WI38 (cell line): ENCODE measurements at regions not wholly inside any gene's neighbourhood (a gene's known extent, or its start where the extent isn't known, plus 50 kb on each side); places are given as distances from the start of the nearest gene placed in this dataset.

Source experiments
- H3K4me3 ChIP-seq: 2 replicates; pipeline ENCODE4 v1.5.1; 2011; ENCODE audit warnings: low read depth, mild to moderate bottlenecking, control low read depth, low read length
- CTCF ChIP-seq: IDR thresholded peaks from 2 replicates; pipeline ENCODE4 v1.5.1; 2012; ENCODE audit warnings: low read depth, mild to moderate bottlenecking, control low read depth, low read length

GRCh38 chr16:35411156-35411555 is 1951.7 kb downstream of the TP53TG3F start:
- no peak for TF ChIP-seq CTCF
- no peak overlapping the region for H3K4me3 ChIP-seq

GRCh38 chr16:35414139-35414538 is 1954.7 kb downstream of the TP53TG3F start:
- no peak overlapping the region for H3K4me3 ChIP-seq
- no peak for TF ChIP-seq CTCF

- TF ChIP-seq CTCF = no peak
- H3K4me3 ChIP-seq = no peak overlapping the region
Observed at GRCh38 chr16:35414563-35414962, 1955.2 kb downstream of the TP53TG3F start.

- no peak for TF ChIP-seq CTCF
- H3K4me3 ChIP-seq = no peak overlapping the region
Observed at GRCh38 chr16:35425270-35425669, 1965.9 kb downstream of the TP53TG3F start.

- TF ChIP-seq CTCF = 0 out of 2 replicates have a peak, but pooled peaks have one; percentile 29
- no peak overlapping the region for H3K4me3 ChIP-seq
Observed at GRCh38 chr16:35431829-35432663, 1972.6 kb downstream of the TP53TG3F start.

- H3K4me3 ChIP-seq = no peak overlapping the region
- no peak for TF ChIP-seq CTCF
Observed at GRCh38 chr16:35440875-35441274, 1981.5 kb downstream of the TP53TG3F start.

- H3K4me3 ChIP-seq = no peak overlapping the region
- TF ChIP-seq CTCF = no peak
Observed at GRCh38 chr16:35447010-35447558, 1987.7 kb downstream of the TP53TG3F start.
